RWPE2 (cell line): ENCODE measurements at regions not wholly inside any gene's neighbourhood (a gene's known extent, or its start where the extent isn't known, plus 50 kb on each side); places are given as distances from the start of the nearest gene placed in this dataset.

Experiments used
- ATAC-seq: fragments of 200-7000 bp; cut with Tn5 transposase; 3 replicates; pipeline ENCODE4 v1.9.1; 2021; ENCODE audit warnings: low read depth
- DNase-seq: peaks from one replicate; pipeline ENCODE4 v3.0.0-alpha.2; 2020; ENCODE audit warnings: low spot score
- H3K27ac ChIP-seq: fragments of 450-650 bp; 2 replicates; pipeline ENCODE4 v1.5.1; 2017; ENCODE audit warnings: mild to moderate bottlenecking; ENCODE audit not compliant: poor library complexity, severe bottlenecking
- H3K27me3 ChIP-seq: fragments of 250-450 bp; sonication (Bioruptor Pico); 2 replicates; pipeline ENCODE4 v1.5.1; 2021; ENCODE audit warnings: mild to moderate bottlenecking, moderate library complexity; ENCODE audit not compliant: insufficient read depth, poor library complexity, severe bottlenecking
- H3K36me3 ChIP-seq: fragments of 250-450 bp; sonication (Bioruptor Pico); 2 replicates; pipeline ENCODE4 v1.5.1; 2020; ENCODE audit warnings: low read depth, mild to moderate bottlenecking, moderate library complexity
- H3K4me1 ChIP-seq: fragments of 250-450 bp; sonication (Bioruptor Pico); 2 replicates; pipeline ENCODE4 v1.5.1; 2021; ENCODE audit warnings: mild to moderate bottlenecking, moderate library complexity; ENCODE audit not compliant: insufficient read depth, poor library complexity, severe bottlenecking
- H3K4me3 ChIP-seq: fragments of 250-450 bp; sonication (Bioruptor Pico); 2 replicates; pipeline ENCODE4 v1.5.1; 2021; ENCODE audit warnings: mild to moderate bottlenecking, moderate library complexity; ENCODE audit not compliant: severe bottlenecking
- H3K9me3 ChIP-seq: fragments of 250-450 bp; sonication (Bioruptor Pico); 2 replicates; pipeline ENCODE4 v1.5.1; 2021; ENCODE audit warnings: mild to moderate bottlenecking, moderate library complexity; ENCODE audit not compliant: severe bottlenecking
- CTCF ChIP-seq: fragments of 450-650 bp; IDR thresholded peaks from one replicate; pipeline ENCODE4 v1.5.1; 2017; ENCODE audit warnings: mild to moderate bottlenecking, moderate library complexity; ENCODE audit not compliant: poor library complexity, severe bottlenecking

- ATAC-seq (no peak), DNase-seq (no peak)
- H3K9me3 ChIP-seq, result no peaks in the 10 kb centered on the region
- no peak for TF ChIP-seq CTCF
- H3K27me3 ChIP-seq, result no peaks in the 10 kb centered on the region
- H3K4me1 ChIP-seq, result no peaks in the 10 kb centered on the region
- no peaks in the 10 kb centered on the region for H3K36me3 ChIP-seq
- H3K4me3 ChIP-seq, result no peak overlapping the region
- no peak overlapping the region for H3K27ac ChIP-seq
Observed at GRCh38 chr7:136489808-136490207, 378.6 kb upstream of the CHRM2 start.

GRCh38 chr7:136480901-136481300, 387.6 kb upstream of the CHRM2 start:
- no peak overlapping the region for H3K4me3 ChIP-seq
- no peak overlapping the region for H3K27ac ChIP-seq
- H3K9me3 ChIP-seq, result no peaks in the 10 kb centered on the region
- no peaks in the 10 kb centered on the region for H3K27me3 ChIP-seq
- DNase-seq (no peak), ATAC-seq (no peak)
- TF ChIP-seq CTCF, result no peak
- no peaks in the 10 kb centered on the region for H3K36me3 ChIP-seq
- H3K4me1 ChIP-seq, result no peaks in the 10 kb centered on the region

GRCh38 chr7:136479922-136480321, 388.5 kb upstream of the CHRM2 start:
- H3K9me3 ChIP-seq, result no peaks in the 10 kb centered on the region
- TF ChIP-seq CTCF, result no peak
- H3K4me3 ChIP-seq, result no peak overlapping the region
- ATAC-seq (no peak), DNase-seq (no peak)
- no peaks in the 10 kb centered on the region for H3K4me1 ChIP-seq
- no peaks in the 10 kb centered on the region for H3K27me3 ChIP-seq
- H3K36me3 ChIP-seq, result no peaks in the 10 kb centered on the region
- no peak overlapping the region for H3K27ac ChIP-seq

GRCh38 chr7:136470179-136470578, 398.3 kb upstream of the CHRM2 start:
- H3K27me3 ChIP-seq, result no peaks in the 10 kb centered on the region
- no peak for DNase-seq
- H3K9me3 ChIP-seq, result peaks cover 2% of the 10 kb centered on the region
- no peak for ATAC-seq
- H3K27ac ChIP-seq, result no peak overlapping the region
- H3K4me3 ChIP-seq, result no peak overlapping the region
- no peaks in the 10 kb centered on the region for H3K4me1 ChIP-seq
- no peak for TF ChIP-seq CTCF
- H3K36me3 ChIP-seq, result no peaks in the 10 kb centered on the region

- no peaks in the 10 kb centered on the region for H3K36me3 ChIP-seq
- no peaks in the 10 kb centered on the region for H3K9me3 ChIP-seq
- H3K27ac ChIP-seq, result no peak overlapping the region
- H3K4me3 ChIP-seq, result no peak overlapping the region
- no peaks in the 10 kb centered on the region for H3K4me1 ChIP-seq
- DNase-seq (no peak), ATAC-seq (no peak)
- H3K27me3 ChIP-seq, result no peaks in the 10 kb centered on the region
- no peak for TF ChIP-seq CTCF
Observed at GRCh38 chr7:136452949-136453348, 415.5 kb upstream of the CHRM2 start.
